ENCODE measurements at regions not wholly inside any gene's neighbourhood (a gene's known extent, or its start where the extent isn't known, plus 50 kb on each side); places are given as distances from the start of the nearest gene placed in this dataset.

GRCh38 chr13:64197232-64197631, 2781.6 kb upstream of the PCDH20 start:
- no peaks in the 10 kb centered on the region for H3K9me3 ChIP-seq (ENCODE audit: insufficient read depth, low read length)
- H2AFZ ChIP-seq (ENCODE audit: low read depth, low read length, severe bottlenecking) = no peak overlapping the region
- no peak overlapping the region for H3K4me2 ChIP-seq (ENCODE audit: low read depth, low read length, poor library complexity, severe bottlenecking)
- TF ChIP-seq EZH2phosphoT487 (conservative IDR thresholded peaks at IDR 0.05; ENCODE audit: low read length) (no peak), CTCF (IDR thresholded peaks at IDR 0.05; ENCODE audit: insufficient read depth, low read length, poor library complexity, severe bottlenecking) (no peak)
- no peaks in the 10 kb centered on the region for H3K27me3 ChIP-seq (ENCODE audit: low read length)
- no peak overlapping the region for H3K4me3 ChIP-seq (ENCODE audit: insufficient read depth, low read length, poor library complexity, severe bottlenecking)
- H3F3A ChIP-seq (ENCODE audit: insufficient read depth) = no peaks in the 10 kb centered on the region
- no peaks in the 10 kb centered on the region for H3K36me3 ChIP-seq (ENCODE audit: low read length)
- no peaks in the 10 kb centered on the region for H4K20me1 ChIP-seq (ENCODE audit: low read depth, low read length)
- no peaks in the 10 kb centered on the region for H3K79me2 ChIP-seq (ENCODE audit: insufficient read depth, low read length)
- no peaks in the 10 kb centered on the region for H3K9me2 ChIP-seq (replicated peaks; ENCODE audit: insufficient read depth, low read length)
- H3K27ac ChIP-seq (ENCODE audit: low read depth, low read length) = no peak overlapping the region
- no peak overlapping the region for H3K9ac ChIP-seq (ENCODE audit: low read length)

- no peak overlapping the region for H2AFZ ChIP-seq (ENCODE audit: low read depth, low read length, severe bottlenecking)
- H3K9ac ChIP-seq (ENCODE audit: low read length) = no peak overlapping the region
- TF ChIP-seq CTCF (IDR thresholded peaks at IDR 0.05; ENCODE audit: insufficient read depth, low read length, poor library complexity, severe bottlenecking) (no peak), EZH2phosphoT487 (conservative IDR thresholded peaks at IDR 0.05; ENCODE audit: low read length) (no peak)
- no peak overlapping the region for H3K27ac ChIP-seq (ENCODE audit: low read depth, low read length)
- no peak overlapping the region for H3K4me3 ChIP-seq (ENCODE audit: insufficient read depth, low read length, poor library complexity, severe bottlenecking)
- H3K27me3 ChIP-seq (ENCODE audit: low read length) = no peaks in the 10 kb centered on the region
- no peaks in the 10 kb centered on the region for H3K79me2 ChIP-seq (ENCODE audit: insufficient read depth, low read length)
- H4K20me1 ChIP-seq (ENCODE audit: low read depth, low read length) = no peaks in the 10 kb centered on the region
- H3F3A ChIP-seq (ENCODE audit: insufficient read depth) = no peaks in the 10 kb centered on the region
- no peaks in the 10 kb centered on the region for H3K9me2 ChIP-seq (replicated peaks; ENCODE audit: insufficient read depth, low read length)
- no peaks in the 10 kb centered on the region for H3K9me3 ChIP-seq (ENCODE audit: insufficient read depth, low read length)
- no peaks in the 10 kb centered on the region for H3K36me3 ChIP-seq (ENCODE audit: low read length)
- no peak overlapping the region for H3K4me2 ChIP-seq (ENCODE audit: low read depth, low read length, poor library complexity, severe bottlenecking)
Measured at GRCh38 chr13:64186503-64187250, 2771.0 kb upstream of the PCDH20 start.

- no peaks in the 10 kb centered on the region for H4K20me1 ChIP-seq (ENCODE audit: low read depth, low read length)
- H3K79me2 ChIP-seq (ENCODE audit: insufficient read depth, low read length) = no peaks in the 10 kb centered on the region
- no peak overlapping the region for H3K27ac ChIP-seq (ENCODE audit: low read depth, low read length)
- H3K9ac ChIP-seq (ENCODE audit: low read length) = no peak overlapping the region
- H3K27me3 ChIP-seq (ENCODE audit: low read length) = no peaks in the 10 kb centered on the region
- no peaks in the 10 kb centered on the region for H3K9me3 ChIP-seq (ENCODE audit: insufficient read depth, low read length)
- H2AFZ ChIP-seq (ENCODE audit: low read depth, low read length, severe bottlenecking) = no peak overlapping the region
- TF ChIP-seq CTCF (IDR thresholded peaks at IDR 0.05; ENCODE audit: insufficient read depth, low read length, poor library complexity, severe bottlenecking) = no peak
- no peak for TF ChIP-seq EZH2phosphoT487 (conservative IDR thresholded peaks at IDR 0.05; ENCODE audit: low read length)
- no peaks in the 10 kb centered on the region for H3K9me2 ChIP-seq (replicated peaks; ENCODE audit: insufficient read depth, low read length)
- H3K4me3 ChIP-seq (ENCODE audit: insufficient read depth, low read length, poor library complexity, severe bottlenecking) = no peak overlapping the region
- no peaks in the 10 kb centered on the region for H3K36me3 ChIP-seq (ENCODE audit: low read length)
- H3F3A ChIP-seq (ENCODE audit: insufficient read depth) = no peaks in the 10 kb centered on the region
- no peak overlapping the region for H3K4me2 ChIP-seq (ENCODE audit: low read depth, low read length, poor library complexity, severe bottlenecking)
Measured at GRCh38 chr13:64186071-64186470, 2770.4 kb upstream of the PCDH20 start.

Measured in SU-DHL-6 (cell line).